HCT116 (cell line): ENCODE measurements at regions not wholly inside any gene's neighbourhood (a gene's known extent, or its start where the extent isn't known, plus 50 kb on each side); places are given as distances from the start of the nearest gene placed in this dataset.

Experiments used
- ATAC-seq: fragments of 200-7000 bp; cut with Tn5 transposase; 2 replicates; pipeline ENCODE4 v1.9.1; 2020; ENCODE audit warnings: mild to moderate bottlenecking, moderate library complexity
- BruUV-seq: library from RNA; stranded (reverse); fragments of 400-500 nt; replicated peaks from 2 replicates; lab custom pipeline; 2021; lab: Mats Ljungman, UMichigan
- CTCF ChIA-PET: fragments of 300-600 bp; sonication (Branson Sonifier 250); formaldehyde crosslinking; loops from one replicate; lab custom pipeline; 2021; ENCODE audit warnings: antibody characterized with exemption; lab: Charles Lee
- POLR2A ChIA-PET: fragments of 300-600, 350-600 bp; sonication (Branson Sonifier 250); formaldehyde crosslinking; loops from one replicate; lab custom pipeline; 2021; ENCODE audit warnings: antibody characterized with exemption; lab: Charles Lee
- RAD21 ChIA-PET, 2 experiments: fragments of 300-600 bp; sonication (Branson Sonifier 250); formaldehyde crosslinking; loops; one replicate each; lab custom pipeline; 2023; ENCODE audit warnings: low total read pairs in 2 of 2; ENCODE audit not compliant: uncharacterized antibody in 2 of 2, unreplicated experiment in 2 of 2, low non-redundant PET in 1 of 2; lab: Charles Lee
- DNase-seq: peaks from one replicate; pipeline ENCODE4 v3.0.0-alpha.2; 2010; ENCODE audit warnings: low read depth, low spot score
- H2AFZ ChIP-seq: fragments of 200-600 bp; shearing (Covaris generic), sonication (generic); 2 replicates; pipeline ENCODE4 v1.6.1; 2017; ENCODE audit warnings: low read depth, mixed run types, mixed read lengths, antibody characterized with exemption, low read length; ENCODE audit not compliant: poor library complexity, severe bottlenecking
- H3K27ac ChIP-seq: 2 replicates; pipeline ENCODE4 v1.5.1; 2012; ENCODE audit warnings: low read depth, low read length
- H3K27me3 ChIP-seq: fragments of 200-600 bp; sonication (generic); 2 replicates; pipeline ENCODE4 v1.6.1; 2016; ENCODE audit warnings: mixed run types, low read length, mixed read lengths; ENCODE audit not compliant: insufficient read depth
- H3K36me3 ChIP-seq, 2 experiments: fragments of 200-500 bp in 1 of 2; fragments of 200-600 bp in 1 of 2; sonication (Bioruptor generic) in 1 of 2; sonication (generic) in 1 of 2; 2 replicates each; pipeline versions ENCODE4 v1.5.1 to v1.6.1; 2014 to 2016; ENCODE audit warnings: low read length in 2 of 2, inconsistent platforms in 1 of 2, mixed read lengths in 1 of 2, mixed run types in 1 of 2; ENCODE audit not compliant: insufficient read depth in 2 of 2, control insufficient read depth in 1 of 2
- H3K4me1 ChIP-seq, 2 experiments: fragments of 200-600 bp in 1 of 2; sonication (generic) in 1 of 2; 2 replicates each; pipeline versions ENCODE4 v1.5.1 to v1.6.1; 2012 to 2017; ENCODE audit warnings: low read length in 2 of 2, inconsistent platforms in 1 of 2, mild to moderate bottlenecking in 1 of 2, mixed read lengths in 1 of 2, mixed run types in 1 of 2, moderate library complexity in 1 of 2; ENCODE audit not compliant: insufficient read depth in 2 of 2, control insufficient read depth in 1 of 2
- H3K4me2 ChIP-seq: fragments of 200-600 bp; sonication (generic); 2 replicates; pipeline ENCODE4 v1.6.1; 2017; ENCODE audit warnings: mixed run types, low read length, mixed read lengths
- H3K4me3 ChIP-seq, 2 experiments: fragments of 200-600 bp in 1 of 2; sonication (generic) in 1 of 2; replicated peaks in 1 of 2; 2 replicates each; pipeline ENCODE4 v1.5.1; 2011 to 2016; ENCODE audit warnings: low read length in 2 of 2, control low read depth in 1 of 2, low read depth in 1 of 2, mild to moderate bottlenecking in 1 of 2, mixed read lengths in 1 of 2, mixed run types in 1 of 2
- H3K79me2 ChIP-seq: fragments of 200-600 bp; sonication (generic); 2 replicates; pipeline ENCODE4 v1.6.1; 2017; ENCODE audit warnings: mild to moderate bottlenecking, mixed run types, low read length, moderate library complexity, mixed read lengths; ENCODE audit not compliant: insufficient read depth
- H3K9ac ChIP-seq: fragments of 200-600 bp; sonication (generic); 2 replicates; pipeline ENCODE4 v1.6.1; 2016; ENCODE audit warnings: low read length, mixed read lengths
- H3K9me2 ChIP-seq: fragments of 200-600 bp; sonication (generic), shearing (Covaris generic); 2 replicates; pipeline ENCODE4 v1.6.1; 2017; ENCODE audit warnings: mixed run types, mild to moderate bottlenecking, moderate library complexity; ENCODE audit not compliant: insufficient read depth
- H3K9me3 ChIP-seq, 2 experiments: fragments of 200-500 bp in 1 of 2; fragments of 200-600 bp in 1 of 2; sonication (Bioruptor generic) in 1 of 2; sonication (generic) in 1 of 2; 2 replicates each; pipeline ENCODE4 v1.6.1; 2014 to 2017; ENCODE audit warnings: low read length in 2 of 2, mixed read lengths in 2 of 2, inconsistent platforms in 1 of 2, low read depth in 1 of 2, mild to moderate bottlenecking in 1 of 2, mixed run types in 1 of 2, moderate library complexity in 1 of 2; ENCODE audit not compliant: control insufficient read depth in 1 of 2, insufficient read depth in 1 of 2
- H4K20me1 ChIP-seq: fragments of 200-600 bp; sonication (generic), shearing (Covaris generic); 2 replicates; pipeline ENCODE4 v1.6.1; 2017; ENCODE audit warnings: mixed run types, mild to moderate bottlenecking, moderate library complexity; ENCODE audit not compliant: insufficient read depth
- ATF3 ChIP-seq: IDR thresholded peaks from 2 replicates; pipeline ENCODE4 v1.6.1; 2012
- EGR1 ChIP-seq: IDR thresholded peaks from 2 replicates; pipeline ENCODE4 v1.6.1; 2012; ENCODE audit warnings: low read depth
- ELF1 ChIP-seq: IDR thresholded peaks from 2 replicates; pipeline ENCODE4 v1.6.1; 2012; ENCODE audit warnings: low read depth, borderline replicate concordance
- EZH2 ChIP-seq: fragments of 200-600 bp; sonication (generic); IDR thresholded peaks from 2 replicates; pipeline ENCODE4 v1.6.1; 2017; ENCODE audit warnings: antibody characterized with exemption, mixed run types
- EZH2phosphoT487 ChIP-seq: fragments of 200-600 bp; IDR thresholded peaks from 2 replicates; pipeline ENCODE4 v1.6.1; 2018; ENCODE audit warnings: antibody characterized with exemption, borderline replicate concordance
- POLR2A ChIP-seq: IDR thresholded peaks from 2 replicates; pipeline ENCODE4 v1.7.0; 2011; ENCODE audit warnings: borderline replicate concordance; ENCODE audit not compliant: insufficient read depth, insufficient read length; ENCODE audit errors: extremely low read depth
- SIN3A ChIP-seq: IDR thresholded peaks from 2 replicates; pipeline ENCODE4 v1.6.1; 2012; ENCODE audit warnings: low read depth
- SP1 ChIP-seq: IDR thresholded peaks from 2 replicates; pipeline ENCODE4 v1.6.1; 2012; ENCODE audit warnings: low read depth
- SRF ChIP-seq: IDR thresholded peaks from 2 replicates; pipeline ENCODE4 v1.6.1; 2012; ENCODE audit warnings: low read depth
- TCF7L2 ChIP-seq: IDR thresholded peaks from 2 replicates; pipeline ENCODE4 v1.7.0; 2011; ENCODE audit warnings: borderline replicate concordance, inconsistent platforms; ENCODE audit not compliant: insufficient read depth, insufficient read length; ENCODE audit errors: extremely low read depth
- YY1 ChIP-seq: IDR thresholded peaks from 2 replicates; pipeline ENCODE4 v1.6.1; 2011; ENCODE audit warnings: low read length, low read depth, moderate library complexity, mild to moderate bottlenecking; ENCODE audit not compliant: insufficient replicate concordance; ENCODE audit errors: extremely low read depth
- ZBTB33 ChIP-seq: IDR thresholded peaks from 2 replicates; pipeline ENCODE4 v1.6.1; 2011; ENCODE audit warnings: mild to moderate bottlenecking, low read length, moderate library complexity; ENCODE audit not compliant: insufficient replicate concordance; ENCODE audit errors: extremely low read depth
- ZNF274 ChIP-seq: fragments of 200-500 bp; sonication (Bioruptor generic); IDR thresholded peaks from 2 replicates; pipeline ENCODE4 v1.6.1; 2014; ENCODE audit warnings: mild to moderate bottlenecking, low read depth, low read length, inconsistent platforms
- intact Hi-C: fragments of 100-400 bp; cut with micrococcal nuclease; formaldehyde crosslinking; loops from 2 replicates; pipeline ENCODE4 v1.10.0; 2022
- TF ChIP-seq, protein P1 (sequence below), 3 experiments: fragments of 200-600 bp in 1 of 3; sonication (generic) in 1 of 3; IDR thresholded peaks in 2 of 3; conservative IDR thresholded peaks in 1 of 3; 2 replicates each; pipeline ENCODE4 v1.5.1; 2012 to 2017; ENCODE audit warnings: low read depth in 2 of 3, low read length in 2 of 3, antibody characterized with exemption in 1 of 3, borderline replicate concordance in 1 of 3, control low read depth in 1 of 3, mild to moderate bottlenecking in 1 of 3, mixed read lengths in 1 of 3, mixed run types in 1 of 3, moderate library complexity in 1 of 3; ENCODE audit not compliant: insufficient read depth in 1 of 3

DNA sequence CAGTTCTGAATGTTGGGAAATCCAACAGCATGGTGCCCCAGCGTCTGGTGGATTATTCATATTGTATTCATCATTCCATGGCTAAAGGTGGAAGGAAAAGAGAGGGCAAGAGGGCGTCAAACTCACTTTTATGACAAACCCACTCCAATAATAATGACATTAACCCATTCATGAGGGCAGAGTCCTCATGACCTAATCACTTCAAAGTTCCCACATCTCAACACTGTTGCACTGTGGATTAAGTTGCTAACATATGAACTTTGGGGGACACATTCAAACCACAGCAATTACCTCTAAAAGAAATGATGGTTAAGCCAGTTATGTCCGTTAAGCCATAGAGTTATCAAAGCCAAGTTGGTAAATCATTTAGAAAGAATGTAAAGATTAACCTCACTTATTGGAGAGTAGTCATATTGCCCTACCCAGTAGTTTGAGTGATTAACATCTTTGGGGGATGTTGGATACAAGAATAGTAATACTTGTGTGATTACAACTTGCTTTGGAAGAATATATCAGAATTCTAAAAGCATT is 212.4 kb upstream of the FLRT2 start:
- Histone ChIP-seq H3K9ac (no peak overlapping the region), H2AFZ (no peak overlapping the region), H3K27ac (no peak overlapping the region), H3K9me3 (peaks cover 8 to 20% of the 10 kb centered on the region in 2 experiments; a peak in 3 of 4 replicates), H3K4me2 (no peak overlapping the region), H3K9me2 (no peaks in the 10 kb centered on the region), H3K4me3 (no peak overlapping the region), H3K27me3 (no peaks in the 10 kb centered on the region), H3K79me2 (no peaks in the 10 kb centered on the region), H4K20me1 (no peaks in the 10 kb centered on the region), H3K36me3 (no peaks in the 10 kb centered on the region), H3K4me1 (no peaks in the 10 kb centered on the region)
- intact Hi-C loops, result no loop called here
- no TSS peak for BruUV-seq
- ChIA-PET POLR2A (no interaction called here), CTCF (no interaction called here), RAD21 (no interaction called here)
- ATAC-seq, result no peak
- no peak for TF ChIP-seq YY1
- TF ChIP-seq SP1, result no peak
- no peak for TF ChIP-seq ZNF274
- TF ChIP-seq SIN3A, result no peak
- TF ChIP-seq EZH2, result no peak
- no peak for TF ChIP-seq EGR1
- DNase-seq, result no peak

DNA sequence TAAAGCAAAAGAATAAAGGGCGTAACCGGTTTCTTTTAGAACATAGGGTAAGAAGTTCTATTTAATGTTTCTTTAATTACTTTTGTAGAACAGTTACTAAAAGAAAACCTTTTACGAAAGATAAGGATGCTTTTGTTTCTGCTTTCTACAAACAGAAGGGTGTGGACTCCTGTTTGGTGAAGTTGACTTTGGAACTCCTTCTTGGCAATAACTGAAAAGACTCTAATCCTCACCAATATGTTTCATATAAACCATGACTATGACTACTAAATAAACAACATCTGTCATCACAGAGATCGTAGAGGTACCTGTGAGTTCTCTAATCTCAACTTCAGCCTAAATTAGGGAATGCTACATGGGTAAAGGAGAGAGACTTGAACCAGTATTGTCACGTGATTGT is 210.8 kb upstream of the FLRT2 start:
- Histone ChIP-seq H3K27me3 (no peaks in the 10 kb centered on the region), H2AFZ (no peak overlapping the region), H3K4me3 (no peak overlapping the region), H3K36me3 (no peaks in the 10 kb centered on the region), H4K20me1 (no peaks in the 10 kb centered on the region), H3K27ac (no peak overlapping the region), H3K79me2 (no peaks in the 10 kb centered on the region), H3K9me3 (peaks cover 5 to 20% of the 10 kb centered on the region in 2 experiments; a peak in 2 of 4 replicates), H3K4me1 (no peaks in the 10 kb centered on the region), H3K9ac (no peak overlapping the region), H3K9me2 (no peaks in the 10 kb centered on the region), H3K4me2 (no peak overlapping the region)
- ChIA-PET POLR2A (no interaction called here), RAD21 (no interaction called here), CTCF (no interaction called here)
- intact Hi-C loops, result no loop called here
- no peak for ATAC-seq
- DNase-seq, result no peak
- no TSS peak for BruUV-seq
- TF ChIP-seq EZH2phosphoT487 (no peak), EZH2 (no peak), ELF1 (no peak), YY1 (no peak), SP1 (no peak), POLR2A (no peak), ZBTB33 (no peak), ZNF274 (no peak), TCF7L2 (no peak), ATF3 (no peak), SIN3A (no peak), EGR1 (no peak), SRF (no peak)
- TF ChIP-seq, protein P1, sequence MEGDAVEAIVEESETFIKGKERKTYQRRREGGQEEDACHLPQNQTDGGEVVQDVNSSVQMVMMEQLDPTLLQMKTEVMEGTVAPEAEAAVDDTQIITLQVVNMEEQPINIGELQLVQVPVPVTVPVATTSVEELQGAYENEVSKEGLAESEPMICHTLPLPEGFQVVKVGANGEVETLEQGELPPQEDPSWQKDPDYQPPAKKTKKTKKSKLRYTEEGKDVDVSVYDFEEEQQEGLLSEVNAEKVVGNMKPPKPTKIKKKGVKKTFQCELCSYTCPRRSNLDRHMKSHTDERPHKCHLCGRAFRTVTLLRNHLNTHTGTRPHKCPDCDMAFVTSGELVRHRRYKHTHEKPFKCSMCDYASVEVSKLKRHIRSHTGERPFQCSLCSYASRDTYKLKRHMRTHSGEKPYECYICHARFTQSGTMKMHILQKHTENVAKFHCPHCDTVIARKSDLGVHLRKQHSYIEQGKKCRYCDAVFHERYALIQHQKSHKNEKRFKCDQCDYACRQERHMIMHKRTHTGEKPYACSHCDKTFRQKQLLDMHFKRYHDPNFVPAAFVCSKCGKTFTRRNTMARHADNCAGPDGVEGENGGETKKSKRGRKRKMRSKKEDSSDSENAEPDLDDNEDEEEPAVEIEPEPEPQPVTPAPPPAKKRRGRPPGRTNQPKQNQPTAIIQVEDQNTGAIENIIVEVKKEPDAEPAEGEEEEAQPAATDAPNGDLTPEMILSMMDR (IDR thresholded peaks at IDR 0.05 in 2 of 3, conservative IDR thresholded peaks at IDR 0.05 in 1 of 3; ENCODE audit: borderline replicate concordance in 1 of 3, insufficient read depth in 1 of 3, low read depth in 2 of 3, low read length in 2 of 3), result no peak
